ENCODE measurements at regions not wholly inside any gene's neighbourhood (a gene's known extent, or its start where the extent isn't known, plus 50 kb on each side); places are given as distances from the start of the nearest gene placed in this dataset.

- H3K9me3 ChIP-seq: no peaks in the 10 kb centered on the region
- ATAC-seq: no peak
- H3K27me3 ChIP-seq: no peaks in the 10 kb centered on the region
- TF ChIP-seq CTCF (IDR thresholded peaks at IDR 0.05) (no peak), EP300 (IDR thresholded peaks at IDR 0.05) (no peak), POLR2AphosphoS5 (IDR thresholded peaks at IDR 0.05) (no peak), POLR2A (IDR thresholded peaks at IDR 0.05) (no peak)
- no peak overlapping the region for H3K27ac ChIP-seq
- no peaks in the 10 kb centered on the region for H3K4me1 ChIP-seq
- no peak overlapping the region for H3K4me3 ChIP-seq
- H3K36me3 ChIP-seq: no peaks in the 10 kb centered on the region
Observed at GRCh38 chr13:89749888-89750287, 1597.6 kb upstream of the MIR17HG start.

- WGBS, 2 donors (ENCODE audit: low coverage in 1 of 2): 67 to 86% methylated on average over 2 to 3 of the region's 3 CpGs
- no peak for ATAC-seq
- Histone ChIP-seq H3K36me3 (no peaks in the 10 kb centered on the region), H3K27ac (no peak overlapping the region), H3K4me1 (no peaks in the 10 kb centered on the region), H3K9me3 (no peaks in the 10 kb centered on the region), H3K4me3 (no peak overlapping the region), H3K27me3 (no peaks in the 10 kb centered on the region)
- TF ChIP-seq EP300 (IDR thresholded peaks at IDR 0.05) (no peak), CTCF (IDR thresholded peaks at IDR 0.05) (no peak), POLR2AphosphoS5 (IDR thresholded peaks at IDR 0.05) (no peak), POLR2A (IDR thresholded peaks at IDR 0.05) (no peak)
Observed at GRCh38 chr13:89750371-89750770, 1597.1 kb upstream of the MIR17HG start.

- Histone ChIP-seq H3K27ac (no peak overlapping the region), H3K4me3 (no peak overlapping the region), H3K9me3 (peaks cover 0 to 8% (median 0%) of the 10 kb centered on the region in 3 donors), H3K27me3 (no peaks in the 10 kb centered on the region), H3K4me1 (no peaks in the 10 kb centered on the region), H3K36me3 (no peaks in the 10 kb centered on the region)
- ATAC-seq: no peak
- 80 to 90% methylated on average over 4 of the region's 4 CpGs for WGBS, 2 donors (ENCODE audit: low coverage in 1 of 2)
- TF ChIP-seq EP300 (IDR thresholded peaks at IDR 0.05) (no peak), POLR2AphosphoS5 (IDR thresholded peaks at IDR 0.05) (no peak), POLR2A (IDR thresholded peaks at IDR 0.05) (no peak), CTCF (IDR thresholded peaks at IDR 0.05) (no peak)
Observed at GRCh38 chr13:89751432-89751930, 1596.0 kb upstream of the MIR17HG start.

GRCh38 chr13:89752394-89752793 is 1595.1 kb upstream of the MIR17HG start:
- no peaks in the 10 kb centered on the region for H3K27me3 ChIP-seq
- ATAC-seq: no peak
- no peaks in the 10 kb centered on the region for H3K36me3 ChIP-seq
- H3K9me3 ChIP-seq: peaks cover 0 to 8% (median 0%) of the 10 kb centered on the region in 3 donors
- no peaks in the 10 kb centered on the region for H3K4me1 ChIP-seq
- WGBS, 2 donors (ENCODE audit: low coverage in 1 of 2): 64 to 85% methylated on average over 1 of the region's 1 CpG
- H3K4me3 ChIP-seq: no peak overlapping the region
- no peak overlapping the region for H3K27ac ChIP-seq
- TF ChIP-seq POLR2AphosphoS5 (IDR thresholded peaks at IDR 0.05) (no peak), CTCF (IDR thresholded peaks at IDR 0.05) (no peak), POLR2A (IDR thresholded peaks at IDR 0.05) (no peak), EP300 (IDR thresholded peaks at IDR 0.05) (no peak)

- Histone ChIP-seq H3K36me3 (no peaks in the 10 kb centered on the region), H3K4me3 (no peak overlapping the region), H3K4me1 (no peaks in the 10 kb centered on the region), H3K27me3 (no peaks in the 10 kb centered on the region), H3K27ac (no peak overlapping the region), H3K9me3 (peaks cover 0 to 8% (median 0%) of the 10 kb centered on the region in 3 donors)
- TF ChIP-seq CTCF (IDR thresholded peaks at IDR 0.05) (no peak), EP300 (IDR thresholded peaks at IDR 0.05) (no peak)
- WGBS, 2 donors (ENCODE audit: low coverage in 1 of 2): 77 to 79% methylated on average over 2 of the region's 2 CpGs
- no peak for ATAC-seq
Observed at GRCh38 chr13:89755729-89756492, 1591.6 kb upstream of the MIR17HG start.

All from gastroesophageal sphincter (tissue), 4 donors.